Upper lobe of left lung (tissue), 6 donors: ENCODE measurements at regions not wholly inside any gene's neighbourhood (a gene's known extent, or its start where the extent isn't known, plus 50 kb on each side); places are given as distances from the start of the nearest gene placed in this dataset.

Experiments
- ATAC-seq, 2 donors: fragments of 200-7000 bp; cut with Tn5 transposase; one replicate each; pipeline ENCODE4 v1.9.1; 2022; ENCODE audit warnings: mild to moderate bottlenecking in 2 of 2, moderate library complexity in 2 of 2; ENCODE audit not compliant: low FRiP score in 2 of 2
- DNase-seq, 2 donors: peaks; one replicate each; pipeline ENCODE4 v3.0.0-alpha.2; 2019 to 2020
- H3K27ac ChIP-seq, 4 donors: fragments of 200-600 bp; sonication (generic); one replicate each; pipeline ENCODE4 v1.5.1; 2016 to 2019
- H3K27me3 ChIP-seq, 4 donors: fragments of 200-600 bp; sonication (generic); one replicate each; pipeline ENCODE4 v1.5.1; 2017 to 2019
- H3K36me3 ChIP-seq, 4 donors: fragments of 200-600 bp; sonication (generic); one replicate each; pipeline ENCODE4 v1.5.1; 2016 to 2019
- H3K4me1 ChIP-seq, 4 donors: fragments of 200-600 bp; sonication (generic); one replicate each; pipeline ENCODE4 v1.5.1; 2018 to 2019
- H3K4me3 ChIP-seq, 4 donors: fragments of 200-600 bp; sonication (generic); one replicate each; pipeline ENCODE4 v1.5.1; 2017 to 2019; ENCODE audit warnings: mild to moderate bottlenecking in 2 of 4, moderate library complexity in 1 of 4
- H3K9me3 ChIP-seq, 4 donors: fragments of 200-600 bp; sonication (generic); one replicate each; pipeline ENCODE4 v1.5.1; 2018 to 2019
- CTCF ChIP-seq, 6 experiments: fragments of 450-650 bp in 4 of 6; fragments of 200-600 bp in 2 of 6; sonication (generic) in 2 of 6; IDR thresholded peaks; one replicate each; pipeline ENCODE4 v1.5.1; 2016 to 2019; ENCODE audit warnings: antibody characterized with exemption in 6 of 6
- EP300 ChIP-seq, 4 donors: sonication (generic); formaldehyde crosslinking; IDR thresholded peaks; one replicate each; pipeline ENCODE4 v1.5.1; 2017; ENCODE audit warnings: antibody characterized with exemption in 4 of 4, control low read depth in 2 of 4
- POLR2A ChIP-seq, 4 donors: fragments of 450-650 bp; IDR thresholded peaks; one replicate each; pipeline ENCODE4 v1.5.1; 2016 to 2017; ENCODE audit warnings: antibody characterized with exemption in 4 of 4, mild to moderate bottlenecking in 2 of 4
- POLR2AphosphoS5 ChIP-seq, 2 donors: sonication (generic); formaldehyde crosslinking; IDR thresholded peaks; one replicate each; pipeline ENCODE4 v1.5.1; 2017; ENCODE audit warnings: antibody characterized with exemption in 2 of 2
- WGBS, 2 donors: methylation state at CpG; one replicate each; pipeline ENCODE4 v1.1.5; 2017 to 2018; 5-methylcytosine and 5-hydroxymethylcytosine counted together
- donor health status: DM: no; HTN: no; CAD: no; lungs with moderate emphysema.
- donor health status: DM: no; HTN: yes; CAD: no; lungs with severe emphysema.

GRCh38 chr12:25725931-25726330 lies 172.8 kb upstream of the LMNTD1 start:
- Histone ChIP-seq H3K27ac (no peak overlapping the region), H3K4me3 (no peak overlapping the region), H3K4me1 (no peaks in the 10 kb centered on the region), H3K27me3 (no peaks in the 10 kb centered on the region), H3K36me3 (no peaks in the 10 kb centered on the region), H3K9me3 (no peaks in the 10 kb centered on the region)
- ATAC-seq (peak in 1 of 2 donors; percentile 85), DNase-seq (no peak)
- 50 to 67% methylated on average over 1 of the region's 1 CpG for WGBS, 2 donors
- TF ChIP-seq CTCF (IDR thresholded peaks at IDR 0.05) (no peak), EP300 (IDR thresholded peaks at IDR 0.05) (no peak), POLR2A (IDR thresholded peaks at IDR 0.05) (no peak), POLR2AphosphoS5 (IDR thresholded peaks at IDR 0.05) (no peak)

- DNase-seq (no peak), ATAC-seq (no peak)
- 42 to 51% methylated on average over 2 of the region's 2 CpGs for WGBS, 2 donors
- Histone ChIP-seq H3K27me3 (no peaks in the 10 kb centered on the region), H3K4me1 (no peaks in the 10 kb centered on the region), H3K36me3 (no peaks in the 10 kb centered on the region), H3K9me3 (no peaks in the 10 kb centered on the region), H3K27ac (no peak overlapping the region), H3K4me3 (no peak overlapping the region)
- no peak for TF ChIP-seq POLR2A (IDR thresholded peaks at IDR 0.05)
- no peak for TF ChIP-seq POLR2AphosphoS5 (IDR thresholded peaks at IDR 0.05)
- no peak for TF ChIP-seq CTCF (IDR thresholded peaks at IDR 0.05)
- TF ChIP-seq EP300 (IDR thresholded peaks at IDR 0.05), result no peak
Measured at GRCh38 chr12:25728056-25728595, 175.0 kb upstream of the LMNTD1 start.

GRCh38 chr12:25730489-25731349 lies 177.6 kb upstream of the LMNTD1 start:
- no peak overlapping the region for H3K4me3 ChIP-seq
- TF ChIP-seq POLR2AphosphoS5 (IDR thresholded peaks at IDR 0.05), result no peak
- no peak for TF ChIP-seq CTCF (IDR thresholded peaks at IDR 0.05)
- no peak for TF ChIP-seq POLR2A (IDR thresholded peaks at IDR 0.05)
- no peak for TF ChIP-seq EP300 (IDR thresholded peaks at IDR 0.05)
- H3K27me3 ChIP-seq, result no peaks in the 10 kb centered on the region
- no peaks in the 10 kb centered on the region for H3K36me3 ChIP-seq
- no peaks in the 10 kb centered on the region for H3K4me1 ChIP-seq
- DNase-seq, result no peak
- no peaks in the 10 kb centered on the region for H3K9me3 ChIP-seq
- 48 to 61% methylated on average over 5 of the region's 5 CpGs for WGBS, 2 donors
- H3K27ac ChIP-seq, result no peak overlapping the region
- no peak for ATAC-seq

GRCh38 chr12:25733541-25733940 lies 180.5 kb upstream of the LMNTD1 start:
- no peak overlapping the region for H3K4me3 ChIP-seq
- no peaks in the 10 kb centered on the region for H3K9me3 ChIP-seq
- no peak for DNase-seq
- TF ChIP-seq POLR2AphosphoS5 (IDR thresholded peaks at IDR 0.05) (no peak), EP300 (IDR thresholded peaks at IDR 0.05) (no peak), POLR2A (IDR thresholded peaks at IDR 0.05) (no peak), CTCF (IDR thresholded peaks at IDR 0.05) (no peak)
- WGBS, 2 donors, result 98 to 100% methylated on average over 1 of the region's 1 CpG
- no peaks in the 10 kb centered on the region for H3K27me3 ChIP-seq
- H3K27ac ChIP-seq, result no peak overlapping the region
- H3K4me1 ChIP-seq, result no peaks in the 10 kb centered on the region
- H3K36me3 ChIP-seq, result no peaks in the 10 kb centered on the region
- ATAC-seq, result no peak
